HG03457 (cell line): ENCODE measurements at regions not wholly inside any gene's neighbourhood (a gene's known extent, or its start where the extent isn't known, plus 50 kb on each side); places are given as distances from the start of the nearest gene placed in this dataset.

Experiments
- ATAC-seq: cut with Tn5 transposase; IDR thresholded peaks from one replicate; pipeline ENCODE4 v1.9.1; 2021; ENCODE audit warnings: moderate number of reproducible peaks; ENCODE audit not compliant: unreplicated experiment

- no peak for ATAC-seq
Measured at GRCh38 chr2:180324182-180324581, 317.1 kb upstream of the CWC22 start.

- ATAC-seq, result no peak
Measured at GRCh38 chr2:180322781-180323180, 315.7 kb upstream of the CWC22 start.

GRCh38 chr2:180319586-180320405 lies 312.7 kb upstream of the CWC22 start:
- peak; percentile 72 for ATAC-seq

- no peak for ATAC-seq
Measured at GRCh38 chr2:180314086-180314485, 307.0 kb upstream of the CWC22 start.

GRCh38 chr2:180312542-180312941 lies 305.4 kb upstream of the CWC22 start:
- ATAC-seq, result no peak

GRCh38 chr2:180307096-180307495 lies 300.0 kb upstream of the CWC22 start:
- ATAC-seq, result no peak

GRCh38 chr2:180306346-180306745 lies 299.2 kb upstream of the CWC22 start:
- ATAC-seq, result no peak

GRCh38 chr2:180291552-180292421 lies 284.7 kb upstream of the CWC22 start:
- ATAC-seq, result no peak

GRCh38 chr2:180291060-180291459 lies 284.0 kb upstream of the CWC22 start:
- no peak for ATAC-seq

GRCh38 chr2:180289627-180290026 lies 282.5 kb upstream of the CWC22 start:
- no peak for ATAC-seq

- no peak for ATAC-seq
Measured at GRCh38 chr2:180279581-180279980, 272.5 kb upstream of the CWC22 start.

GRCh38 chr2:180276733-180277132 lies 269.6 kb upstream of the CWC22 start:
- no peak for ATAC-seq

- no peak for ATAC-seq
Measured at GRCh38 chr2:180268006-180268405, 260.9 kb upstream of the CWC22 start.

GRCh38 chr2:180261976-180262375 lies 254.9 kb upstream of the CWC22 start:
- no peak for ATAC-seq

GRCh38 chr2:180258579-180258978 lies 251.5 kb upstream of the CWC22 start:
- ATAC-seq, result no peak

GRCh38 chr2:180258041-180258537 lies 251.0 kb upstream of the CWC22 start:
- no peak for ATAC-seq

GRCh38 chr2:180257247-180257646 lies 250.2 kb upstream of the CWC22 start:
- ATAC-seq, result no peak

- ATAC-seq, result no peak
Measured at GRCh38 chr2:180255981-180256380, 248.9 kb upstream of the CWC22 start.

- no peak for ATAC-seq
Measured at GRCh38 chr2:180254872-180255271, 247.8 kb upstream of the CWC22 start.

GRCh38 chr2:180247658-180248057 lies 240.6 kb upstream of the CWC22 start:
- no peak for ATAC-seq

- ATAC-seq, result no peak
Measured at GRCh38 chr2:180246268-180246667, 239.2 kb upstream of the CWC22 start.

- no peak for ATAC-seq
Measured at GRCh38 chr2:180240774-180241173, 233.7 kb upstream of the CWC22 start.
